Bronchial epithelial cell (primary cell): ENCODE measurements at regions not wholly inside any gene's neighbourhood (a gene's known extent, or its start where the extent isn't known, plus 50 kb on each side); places are given as distances from the start of the nearest gene placed in this dataset.
"Not testable (repeated sequence)": the region's sequence is repeated elsewhere in the genome, so short reads cannot be mapped to it uniquely, and the experiment has no call there.

Experiments
- DNase-seq: peaks from one replicate; pipeline ENCODE4 v3.0.0-alpha.2; 2010; ENCODE audit warnings: low read depth
- FAIRE-seq: peaks from 2 replicates; lab custom pipeline; 2011; peaks lifted over from hg19 to GRCh38; lab: Jason Lieb, UNC
- H3K27me3 ChIP-seq: 2 replicates; pipeline ENCODE4 v1.5.1; 2011; ENCODE audit warnings: low read length; ENCODE audit not compliant: control insufficient read depth, insufficient read depth
- H3K36me3 ChIP-seq: 2 replicates; pipeline ENCODE4 v1.5.1; 2011; ENCODE audit warnings: low read length; ENCODE audit not compliant: control insufficient read depth, insufficient read depth
- H3K4me3 ChIP-seq: 2 replicates; pipeline ENCODE4 v1.5.1; 2011; ENCODE audit warnings: mild to moderate bottlenecking, low read depth, low read length, control low read depth
- TF ChIP-seq, protein P1 (sequence below): IDR thresholded peaks from 2 replicates; pipeline ENCODE4 v1.5.1; 2011; ENCODE audit warnings: mild to moderate bottlenecking, moderate library complexity, low read length, control low read depth, inconsistent platforms; ENCODE audit not compliant: insufficient read depth, severe bottlenecking

DNA sequence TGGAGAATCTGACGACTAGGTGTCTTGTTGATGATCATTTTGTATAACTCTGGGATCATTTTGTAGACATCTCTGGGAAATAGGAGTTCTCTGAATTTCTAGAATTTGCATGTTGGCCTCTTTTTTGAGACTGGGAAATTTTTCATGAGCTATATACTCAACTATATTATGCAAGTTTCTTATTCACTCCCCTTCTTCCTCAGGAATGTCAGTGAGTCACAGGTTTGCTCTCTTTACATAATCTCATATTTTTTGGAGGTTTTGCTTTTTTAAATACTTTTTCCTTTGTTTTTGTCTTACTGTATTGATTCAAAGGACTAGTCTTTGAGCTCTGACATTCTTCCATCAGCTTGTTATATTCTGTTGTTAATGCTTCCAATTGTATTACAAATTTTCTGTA is 1324.2 kb downstream of the TECRL start:
- TF ChIP-seq, protein P1, sequence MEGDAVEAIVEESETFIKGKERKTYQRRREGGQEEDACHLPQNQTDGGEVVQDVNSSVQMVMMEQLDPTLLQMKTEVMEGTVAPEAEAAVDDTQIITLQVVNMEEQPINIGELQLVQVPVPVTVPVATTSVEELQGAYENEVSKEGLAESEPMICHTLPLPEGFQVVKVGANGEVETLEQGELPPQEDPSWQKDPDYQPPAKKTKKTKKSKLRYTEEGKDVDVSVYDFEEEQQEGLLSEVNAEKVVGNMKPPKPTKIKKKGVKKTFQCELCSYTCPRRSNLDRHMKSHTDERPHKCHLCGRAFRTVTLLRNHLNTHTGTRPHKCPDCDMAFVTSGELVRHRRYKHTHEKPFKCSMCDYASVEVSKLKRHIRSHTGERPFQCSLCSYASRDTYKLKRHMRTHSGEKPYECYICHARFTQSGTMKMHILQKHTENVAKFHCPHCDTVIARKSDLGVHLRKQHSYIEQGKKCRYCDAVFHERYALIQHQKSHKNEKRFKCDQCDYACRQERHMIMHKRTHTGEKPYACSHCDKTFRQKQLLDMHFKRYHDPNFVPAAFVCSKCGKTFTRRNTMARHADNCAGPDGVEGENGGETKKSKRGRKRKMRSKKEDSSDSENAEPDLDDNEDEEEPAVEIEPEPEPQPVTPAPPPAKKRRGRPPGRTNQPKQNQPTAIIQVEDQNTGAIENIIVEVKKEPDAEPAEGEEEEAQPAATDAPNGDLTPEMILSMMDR, result no peak
- Histone ChIP-seq H3K27me3 (no peaks in the 10 kb centered on the region), H3K4me3 (no peak overlapping the region), H3K36me3 (no peaks in the 10 kb centered on the region)
- DNase-seq (peak; percentile 11), FAIRE-seq (no peak)

DNA sequence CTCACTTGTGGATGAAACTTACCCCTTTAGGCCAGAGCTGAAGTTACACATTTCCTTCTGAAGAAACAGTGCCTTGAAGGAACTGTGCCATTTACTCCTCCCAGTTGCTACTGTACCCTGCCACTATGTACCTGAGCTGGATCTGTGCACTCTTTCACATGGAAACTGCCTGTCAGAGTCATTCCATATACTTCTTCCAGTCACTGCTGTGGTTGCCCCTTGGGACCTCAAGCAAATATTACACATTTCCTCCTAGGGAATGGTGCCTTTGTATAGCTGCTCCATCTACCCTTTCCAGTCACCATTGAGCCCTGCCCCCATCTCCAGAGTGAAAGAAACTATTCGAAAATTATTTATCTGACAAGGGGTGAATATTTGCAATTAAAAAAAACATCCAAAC is 1328.3 kb downstream of the TECRL start:
- TF ChIP-seq, protein P1, result no peak
- FAIRE-seq (no peak), DNase-seq (no peak)
- Histone ChIP-seq H3K4me3 (no peak overlapping the region), H3K27me3 (no peaks in the 10 kb centered on the region), H3K36me3 (no peaks in the 10 kb centered on the region)

DNA sequence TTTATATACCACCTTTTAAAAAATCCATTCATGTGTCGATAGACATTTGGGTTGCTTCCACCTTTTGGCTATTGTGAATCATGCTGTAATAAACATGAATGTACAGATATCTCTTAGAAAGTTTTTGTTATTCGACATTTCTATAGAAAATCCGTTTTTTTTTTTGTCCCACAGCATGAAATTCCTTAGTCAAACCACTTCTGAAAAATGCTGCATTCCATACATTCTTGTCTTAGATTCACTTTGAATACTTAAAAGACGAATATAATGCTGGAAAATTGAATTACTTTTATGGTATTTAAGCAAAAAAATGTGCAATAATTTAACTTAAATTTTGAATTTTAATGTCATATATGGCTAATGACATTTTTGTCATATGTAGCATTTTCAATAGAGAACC is 1345.5 kb downstream of the TECRL start:
- TF ChIP-seq, protein P1, result no peak
- Histone ChIP-seq H3K27me3 (no peaks in the 10 kb centered on the region), H3K36me3 (no peaks in the 10 kb centered on the region), H3K4me3 (no peak overlapping the region)
- DNase-seq (no peak), FAIRE-seq (no peak)

DNA sequence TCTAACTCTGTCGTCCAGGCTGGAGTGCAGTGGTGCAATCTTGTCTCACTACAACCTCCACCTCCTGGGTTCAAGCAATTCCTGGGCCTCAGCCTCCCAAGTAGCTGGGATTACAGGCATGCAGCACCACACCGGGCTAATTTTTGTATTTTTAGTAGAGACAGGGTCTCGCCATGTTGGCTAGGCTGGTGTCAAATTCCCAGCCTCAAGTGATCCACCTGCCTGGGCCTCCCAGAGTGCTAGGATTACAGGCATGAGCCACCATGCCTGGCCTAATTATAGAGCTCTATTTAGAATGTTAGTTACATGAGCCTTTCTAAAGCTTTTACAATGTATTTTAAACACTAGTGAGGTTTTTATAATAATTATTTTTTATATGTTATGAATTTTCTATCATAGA is 1346.4 kb downstream of the TECRL start:
- not testable (repeated sequence) for FAIRE-seq

DNA sequence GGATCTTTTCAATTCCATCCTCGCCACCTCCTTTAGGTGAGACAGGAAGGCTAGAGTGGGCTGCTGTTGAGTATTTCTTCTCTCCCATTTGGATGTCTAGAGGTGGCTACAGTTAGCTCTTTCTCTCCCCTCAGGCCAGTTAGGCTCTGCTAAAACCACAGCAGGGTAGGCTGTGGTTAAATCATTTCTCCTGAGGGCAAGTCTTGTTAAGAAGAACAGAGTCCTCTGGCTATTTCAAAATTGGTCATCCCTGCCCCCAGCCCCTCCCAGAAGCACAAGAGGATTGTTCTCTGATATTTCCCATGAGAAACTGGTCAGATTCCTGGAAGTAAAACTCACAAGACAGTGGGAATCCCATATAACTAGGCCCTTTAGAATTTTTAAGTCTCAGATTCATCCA is 1359.5 kb downstream of the TECRL start:
- DNase-seq, result no peak
- Histone ChIP-seq H3K36me3 (no peaks in the 10 kb centered on the region), H3K27me3 (no peaks in the 10 kb centered on the region), H3K4me3 (no peak overlapping the region)
- FAIRE-seq, result no peak
- TF ChIP-seq, protein P1, result no peak

More for the DNA sequence above, 1346.4 kb downstream of the TECRL start:
- H3K4me3 ChIP-seq, H3K27me3 ChIP-seq, DNase-seq, H3K36me3 ChIP-seq: not testable (repeated sequence)

DNA sequence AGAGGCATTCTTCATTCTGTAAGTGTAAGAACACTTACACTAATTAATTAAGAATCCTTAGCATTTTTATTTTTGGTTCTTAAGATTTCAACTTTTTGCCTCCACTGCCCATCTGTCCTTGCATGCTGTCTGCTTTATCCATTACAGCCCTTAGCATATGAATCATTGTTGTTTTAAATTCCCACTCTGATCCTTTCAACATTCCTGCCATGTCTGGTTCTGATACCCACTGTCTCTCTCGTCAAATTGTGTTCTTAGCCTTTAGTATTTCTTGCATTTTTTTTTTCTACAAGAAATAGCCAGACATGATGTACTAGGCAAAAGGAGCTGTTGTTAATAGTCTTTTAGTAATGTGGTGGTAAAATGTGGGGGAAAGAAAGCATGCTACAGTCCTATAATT is 1360.0 kb downstream of the TECRL start:
- DNase-seq, result no peak
- TF ChIP-seq, protein P1, result no peak
- no peak for FAIRE-seq
- H3K4me3 ChIP-seq, result no peak overlapping the region
- H3K27me3 ChIP-seq, result no peaks in the 10 kb centered on the region
- H3K36me3 ChIP-seq, result no peaks in the 10 kb centered on the region
